ENCODE measurements at regions not wholly inside any gene's neighbourhood (a gene's known extent, or its start where the extent isn't known, plus 50 kb on each side); places are given as distances from the start of the nearest gene placed in this dataset.

DNA sequence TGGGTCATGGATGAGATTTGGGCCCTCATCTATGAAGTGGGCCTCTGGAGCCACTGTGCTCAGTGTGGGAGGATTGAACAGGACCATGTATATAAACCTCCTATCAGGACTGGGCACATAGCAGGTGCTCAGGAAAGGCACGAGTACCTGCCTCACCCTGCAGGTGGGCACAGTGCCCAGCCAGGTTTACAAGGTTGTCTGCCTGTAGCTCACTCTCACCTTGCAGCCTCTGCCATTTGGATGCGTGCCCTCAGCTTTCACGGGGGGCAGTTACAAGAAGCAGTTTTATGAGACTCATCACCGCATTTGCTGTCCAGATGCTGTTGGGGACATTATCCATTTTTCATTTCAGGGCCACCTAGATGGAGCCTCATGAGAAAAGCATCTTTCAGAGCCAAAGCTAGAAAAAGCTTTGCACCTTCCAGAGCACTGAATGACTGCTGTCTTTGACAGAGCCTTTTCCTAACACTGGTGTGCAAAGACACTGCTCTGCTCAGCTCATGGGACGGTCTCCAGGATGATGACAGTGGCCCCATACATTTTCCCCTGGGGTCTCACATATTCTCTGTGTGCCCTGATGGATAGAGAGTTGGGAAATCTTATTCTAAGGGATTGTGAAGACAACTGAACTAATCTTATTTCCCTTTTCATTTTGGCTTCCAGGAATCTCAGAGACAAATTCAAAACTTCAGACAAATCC is 327.5 kb upstream of the RTL1 start:
- POLR2A ChIA-PET, result no interaction called here
- no peaks in the 10 kb centered on the region for H3K79me2 ChIP-seq (ENCODE audit: insufficient read depth, low read depth, low read length)
- H3K4me1 ChIP-seq (ENCODE audit: insufficient read depth, low read length, poor library complexity, severe bottlenecking), result no peaks in the 10 kb centered on the region
- CTCF ChIA-PET (ENCODE audit: unreplicated experiment), result no interaction called here
- BruUV-seq (replicated peaks), result no TSS peak
- no peaks in the 10 kb centered on the region for H3K9me2 ChIP-seq (ENCODE audit: insufficient read depth, low read length)
- no peak for DNase-seq (ENCODE audit: low spot score)
- intact Hi-C loops (cut with micrococcal nuclease; ENCODE audit: unreplicated experiment), result no loop called here
- H3K4me2 ChIP-seq (ENCODE audit: low read length), result no peak overlapping the region
- H3K27ac ChIP-seq (ENCODE audit: low read depth, low read length, poor library complexity, severe bottlenecking), result no peak overlapping the region
- no peaks in the 10 kb centered on the region for H4K20me1 ChIP-seq (ENCODE audit: insufficient read depth, low read length)
- no peak overlapping the region for H2AFZ ChIP-seq (ENCODE audit: low read length)
- H3K9me3 ChIP-seq (ENCODE audit: low read length), result no peaks in the 10 kb centered on the region
- H3K36me3 ChIP-seq (ENCODE audit: insufficient read depth, low read length), result no peaks in the 10 kb centered on the region
- no peak for TF ChIP-seq EZH2phosphoT487 (IDR thresholded peaks at IDR 0.05; ENCODE audit: borderline replicate concordance, low read depth, low read length)
- TF ChIP-seq, protein P1, sequence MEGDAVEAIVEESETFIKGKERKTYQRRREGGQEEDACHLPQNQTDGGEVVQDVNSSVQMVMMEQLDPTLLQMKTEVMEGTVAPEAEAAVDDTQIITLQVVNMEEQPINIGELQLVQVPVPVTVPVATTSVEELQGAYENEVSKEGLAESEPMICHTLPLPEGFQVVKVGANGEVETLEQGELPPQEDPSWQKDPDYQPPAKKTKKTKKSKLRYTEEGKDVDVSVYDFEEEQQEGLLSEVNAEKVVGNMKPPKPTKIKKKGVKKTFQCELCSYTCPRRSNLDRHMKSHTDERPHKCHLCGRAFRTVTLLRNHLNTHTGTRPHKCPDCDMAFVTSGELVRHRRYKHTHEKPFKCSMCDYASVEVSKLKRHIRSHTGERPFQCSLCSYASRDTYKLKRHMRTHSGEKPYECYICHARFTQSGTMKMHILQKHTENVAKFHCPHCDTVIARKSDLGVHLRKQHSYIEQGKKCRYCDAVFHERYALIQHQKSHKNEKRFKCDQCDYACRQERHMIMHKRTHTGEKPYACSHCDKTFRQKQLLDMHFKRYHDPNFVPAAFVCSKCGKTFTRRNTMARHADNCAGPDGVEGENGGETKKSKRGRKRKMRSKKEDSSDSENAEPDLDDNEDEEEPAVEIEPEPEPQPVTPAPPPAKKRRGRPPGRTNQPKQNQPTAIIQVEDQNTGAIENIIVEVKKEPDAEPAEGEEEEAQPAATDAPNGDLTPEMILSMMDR (conservative IDR thresholded peaks at IDR 0.05; ENCODE audit: low read length), result no peak
- H3K4me3 ChIP-seq (ENCODE audit: low read depth, low read length, poor library complexity, severe bottlenecking), result no peak overlapping the region

DNA sequence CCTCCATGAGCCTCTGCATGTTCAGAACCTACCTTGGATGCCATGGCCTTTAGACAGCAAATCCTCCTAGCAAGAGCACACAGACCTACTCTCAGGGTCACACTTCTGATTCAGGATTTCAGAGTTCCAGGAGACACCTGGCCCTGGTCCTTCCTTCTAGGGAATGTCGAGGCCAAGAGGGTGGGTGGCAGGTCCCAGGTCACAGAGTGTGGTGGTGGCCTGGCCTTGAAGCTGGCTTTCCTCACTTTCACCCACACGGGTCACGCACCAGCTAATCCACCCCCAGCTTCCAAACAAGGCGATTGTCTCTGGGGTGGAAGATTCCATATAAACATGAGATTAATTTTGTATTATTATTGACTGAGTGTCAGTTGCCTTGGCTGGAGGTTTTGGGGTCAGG is 328.3 kb upstream of the RTL1 start:
- no peaks in the 10 kb centered on the region for H3K4me1 ChIP-seq (ENCODE audit: insufficient read depth, low read length, poor library complexity, severe bottlenecking)
- H3K9me3 ChIP-seq (ENCODE audit: low read length), result no peaks in the 10 kb centered on the region
- DNase-seq (ENCODE audit: low spot score), result no peak
- no peaks in the 10 kb centered on the region for H3K36me3 ChIP-seq (ENCODE audit: insufficient read depth, low read length)
- CTCF ChIA-PET (ENCODE audit: unreplicated experiment), result no interaction called here
- TF ChIP-seq, protein P1 (conservative IDR thresholded peaks at IDR 0.05; ENCODE audit: low read length), result no peak
- no peak for TF ChIP-seq EZH2phosphoT487 (IDR thresholded peaks at IDR 0.05; ENCODE audit: borderline replicate concordance, low read depth, low read length)
- H3K4me3 ChIP-seq (ENCODE audit: low read depth, low read length, poor library complexity, severe bottlenecking), result no peak overlapping the region
- no TSS peak for BruUV-seq (replicated peaks)
- POLR2A ChIA-PET, result no interaction called here
- H2AFZ ChIP-seq (ENCODE audit: low read length), result no peak overlapping the region
- no peak overlapping the region for H3K4me2 ChIP-seq (ENCODE audit: low read length)
- H3K79me2 ChIP-seq (ENCODE audit: insufficient read depth, low read depth, low read length), result no peaks in the 10 kb centered on the region
- H4K20me1 ChIP-seq (ENCODE audit: insufficient read depth, low read length), result no peaks in the 10 kb centered on the region
- no peaks in the 10 kb centered on the region for H3K9me2 ChIP-seq (ENCODE audit: insufficient read depth, low read length)
- H3K27ac ChIP-seq (ENCODE audit: low read depth, low read length, poor library complexity, severe bottlenecking), result no peak overlapping the region
- intact Hi-C loops (cut with micrococcal nuclease; ENCODE audit: unreplicated experiment), result no loop called here

DNA sequence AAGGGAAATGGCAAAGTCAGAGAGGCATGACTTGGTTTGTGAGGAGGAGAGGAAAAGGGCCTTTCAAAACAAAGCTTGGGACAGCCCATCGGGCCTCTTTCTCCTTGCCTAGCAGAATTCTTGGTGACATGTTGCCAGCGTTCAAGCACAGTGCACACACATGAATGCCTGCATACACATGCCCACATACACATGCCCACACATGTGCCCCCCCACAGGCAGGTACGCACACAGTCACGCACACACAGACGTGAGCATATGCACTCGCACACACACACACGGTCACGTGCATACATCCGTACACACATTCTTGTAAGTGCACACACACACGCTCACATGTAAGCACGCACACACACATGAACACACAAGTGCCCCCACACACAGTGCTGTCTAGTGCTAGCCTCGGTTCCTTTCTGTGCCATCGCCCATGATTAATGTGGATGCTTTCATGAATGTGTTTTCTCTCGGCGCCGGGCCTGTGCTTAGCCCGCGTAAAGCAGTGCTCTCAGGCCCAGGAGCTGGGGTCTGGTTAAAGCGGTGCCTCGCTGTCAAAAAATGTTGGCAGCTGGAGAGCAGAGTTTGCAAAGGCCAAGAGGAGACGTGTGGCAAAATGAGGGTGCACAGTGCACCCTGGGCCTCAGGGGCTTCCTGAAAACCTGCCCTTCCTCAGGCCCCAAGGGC is 328.8 kb upstream of the DIO3 start:
- Histone ChIP-seq H3K36me3 (ENCODE audit: insufficient read depth, low read length) (no peaks in the 10 kb centered on the region), H4K20me1 (ENCODE audit: insufficient read depth, low read length) (no peaks in the 10 kb centered on the region), H3K4me2 (ENCODE audit: low read length) (no peak overlapping the region), H3K4me1 (ENCODE audit: insufficient read depth, low read length, poor library complexity, severe bottlenecking) (no peaks in the 10 kb centered on the region), H3K9me2 (ENCODE audit: insufficient read depth, low read length) (no peaks in the 10 kb centered on the region), H3K4me3 (ENCODE audit: low read depth, low read length, poor library complexity, severe bottlenecking) (no peak overlapping the region), H2AFZ (ENCODE audit: low read length) (no peak overlapping the region), H3K79me2 (ENCODE audit: insufficient read depth, low read depth, low read length) (no peaks in the 10 kb centered on the region), H3K9me3 (ENCODE audit: low read length) (no peaks in the 10 kb centered on the region), H3K27ac (ENCODE audit: low read depth, low read length, poor library complexity, severe bottlenecking) (no peak overlapping the region)
- ChIA-PET POLR2A (no interaction called here), CTCF (ENCODE audit: unreplicated experiment) (no interaction called here)
- intact Hi-C loops (cut with micrococcal nuclease; ENCODE audit: unreplicated experiment), result no loop called here
- no peak for TF ChIP-seq EZH2phosphoT487 (IDR thresholded peaks at IDR 0.05; ENCODE audit: borderline replicate concordance, low read depth, low read length)
- TF ChIP-seq, protein P1 (conservative IDR thresholded peaks at IDR 0.05; ENCODE audit: low read length), result no peak
- no TSS peak for BruUV-seq (replicated peaks)
- DNase-seq (ENCODE audit: low spot score), result no peak

Measured in OCI-LY7 (cell line).